HepG2 (cell line): ENCODE measurements at regions not wholly inside any gene's neighbourhood (a gene's known extent, or its start where the extent isn't known, plus 50 kb on each side); places are given as distances from the start of the nearest gene placed in this dataset.

ENCODE experiments used
- ATAC-seq: fragments of 200-7000 bp; cut with Tn5 transposase; 3 replicates; pipeline ENCODE4 v1.9.1; 2020; ENCODE audit warnings: mild to moderate bottlenecking, moderate library complexity
- BruUV-seq: library from RNA; stranded (reverse); fragments of 400-500 nt; replicated peaks from 2 replicates; lab custom pipeline; 2021; lab: Mats Ljungman, UMichigan
- CTCF ChIA-PET: fragments of 300-600 bp; formaldehyde crosslinking; extraction: SDS; loops from one replicate; lab custom pipeline; 2021; ENCODE audit warnings: low total read pairs, inconsistent platforms, low intra/inter-chr PET ratio; lab: Yijun Ruan, JAX
- POLR2A ChIA-PET: fragments of 350-600 bp; sonication (Branson Sonifier 250); formaldehyde crosslinking; loops from one replicate; lab custom pipeline; 2020; ENCODE audit warnings: antibody characterized with exemption, inconsistent platforms; lab: Yijun Ruan, JAX
- DNase-seq: peaks from one replicate; pipeline ENCODE4 v3.0.0-alpha.2; 2015; ENCODE audit warnings: low spot score
- FAIRE-seq: peaks from 3 replicates; lab custom pipeline; 2011; peaks lifted over from hg19 to GRCh38; lab: Jason Lieb, UNC
- H2AFZ ChIP-seq: one replicate; pipeline ENCODE4 v1.6.1; 2011; ENCODE audit warnings: low read length, inconsistent platforms
- H3K27ac ChIP-seq: fragments of 300-600 bp; 3 replicates; pipeline ENCODE4 v1.8.0; 2011; ENCODE audit warnings: mixed run types, mild to moderate bottlenecking, mixed read lengths, low read length, inconsistent platforms; ENCODE audit not compliant: insufficient read depth; ENCODE audit errors: extremely low read length
- H3K27me3 ChIP-seq, 2 experiments: fragments of 200-600 bp in 1 of 2; 2 replicates in 1 of 2; 3 replicates in 1 of 2; pipeline versions ENCODE4 v1.6.0 to v1.8.0; 2011; ENCODE audit warnings: low read length in 2 of 2, mild to moderate bottlenecking in 2 of 2, moderate library complexity in 2 of 2, inconsistent platforms in 1 of 2; ENCODE audit not compliant: insufficient read depth in 2 of 2, control insufficient read depth in 1 of 2
- H3K36me3 ChIP-seq, 2 experiments: fragments of 200-600 bp in 1 of 2; replicated peaks in 1 of 2; 2 replicates in 1 of 2; 3 replicates in 1 of 2; pipeline versions ENCODE4 v1.5.1 to v1.8.0; 2011; ENCODE audit warnings: low read length in 2 of 2, inconsistent platforms in 1 of 2; ENCODE audit not compliant: insufficient read depth in 2 of 2, control insufficient read depth in 1 of 2
- H3K4me1 ChIP-seq: 2 replicates; pipeline ENCODE4 v1.5.1; 2012; ENCODE audit warnings: low read length, inconsistent platforms; ENCODE audit not compliant: insufficient read depth
- H3K4me2 ChIP-seq: 2 replicates; pipeline ENCODE4 v1.6.0; 2011; ENCODE audit warnings: low read depth, low read length, inconsistent platforms
- H3K4me3 ChIP-seq, 3 experiments: fragments of 200-600 bp in 1 of 3; sonication (generic), shearing (Covaris generic) in 1 of 3; replicated peaks in 1 of 3; 2 replicates each; pipeline ENCODE4 v1.5.1; 2011 to 2016; ENCODE audit warnings: low read length in 3 of 3, inconsistent platforms in 2 of 3, low read depth in 2 of 3, mild to moderate bottlenecking in 2 of 3, control low read depth in 1 of 3, mixed read lengths in 1 of 3; ENCODE audit not compliant: insufficient read depth in 1 of 3
- H3K79me2 ChIP-seq: one replicate; pipeline ENCODE4 v1.6.1; 2011; ENCODE audit warnings: low read length, inconsistent platforms; ENCODE audit not compliant: insufficient read depth
- H3K9ac ChIP-seq: 2 replicates; pipeline ENCODE4 v1.6.0; 2011; ENCODE audit warnings: mild to moderate bottlenecking, low read depth, low read length, inconsistent platforms; ENCODE audit not compliant: insufficient read depth
- H3K9me3 ChIP-seq: 2 replicates; pipeline ENCODE4 v1.5.1; 2012; ENCODE audit warnings: mild to moderate bottlenecking, low read length
- H4K20me1 ChIP-seq: 2 replicates; pipeline ENCODE4 v1.6.0; 2011; ENCODE audit warnings: inconsistent platforms, mild to moderate bottlenecking, low read length, moderate library complexity; ENCODE audit not compliant: insufficient read depth
- MLLT10 ChIP-seq: sonication (generic); formaldehyde crosslinking; IDR thresholded peaks from 2 replicates; pipeline ENCODE4 v1.4.0; 2020; ENCODE audit warnings: missing genetic modification reagents
- MXI1 ChIP-seq: IDR thresholded peaks from 3 replicates; pipeline ENCODE4 v1.6.1; 2012; ENCODE audit warnings: low read depth, low read length, inconsistent platforms, borderline replicate concordance
- TCF12 ChIP-seq, 2 experiments: fragments of 450-650 bp in 1 of 2; sonication (generic) in 1 of 2; formaldehyde crosslinking in 1 of 2; IDR thresholded peaks; 2 replicates each; pipeline versions ENCODE4 v1.6.1 to v1.8.0; 2017 to 2022; ENCODE audit warnings: antibody characterized with exemption in 1 of 2, mild to moderate bottlenecking in 1 of 2, missing genetic modification reagents in 1 of 2, moderate library complexity in 1 of 2
- ZMAT3 ChIP-seq: sonication (generic); formaldehyde crosslinking; conservative IDR thresholded peaks from 2 replicates; pipeline ENCODE4 v1.7.0; 2021; ENCODE audit warnings: missing genetic modification reagents
- ZNF460 ChIP-seq: sonication (generic); formaldehyde crosslinking; IDR thresholded peaks from 2 replicates; pipeline ENCODE4 v1.5.1; 2020; ENCODE audit warnings: missing genetic modification reagents, mild to moderate bottlenecking, borderline replicate concordance
- ZSCAN31 ChIP-seq: sonication (generic); formaldehyde crosslinking; IDR thresholded peaks from 2 replicates; pipeline ENCODE4 v1.5.0; 2020; ENCODE audit warnings: low read depth, mild to moderate bottlenecking, missing genetic modification reagents
- WGBS: methylation state at CpG from one replicate; pipeline ENCODE4 v1.1.6; 2017; ENCODE audit warnings: low lambda C conversion rate; 5-methylcytosine and 5-hydroxymethylcytosine counted together
- in situ Hi-C: cut with HindIII; loops from 2 replicates; pipeline ENCODE4 v1.10.0; 2017; ENCODE audit warnings: low pct_unique_long_range_greater_than_20kb; ENCODE audit not compliant: extremely low pct_ligation_motif_present
- intact Hi-C: fragments of 100-400 bp; cut with micrococcal nuclease; formaldehyde crosslinking; loops from one replicate; pipeline ENCODE4 v1.10.0; 2022; ENCODE audit not compliant: unreplicated experiment
- TF ChIP-seq, protein P1 (sequence below): sonication (generic); formaldehyde crosslinking; IDR thresholded peaks from 2 replicates; pipeline ENCODE4 v1.8.0; 2022; ENCODE audit warnings: missing genetic modification reagents, low read depth, mild to moderate bottlenecking, borderline replicate concordance
- TF ChIP-seq, protein P2 (sequence below): sonication (generic); formaldehyde crosslinking; IDR thresholded peaks from 2 replicates; pipeline ENCODE4 v1.5.0; 2020; ENCODE audit warnings: mild to moderate bottlenecking, missing genetic modification reagents

DNA sequence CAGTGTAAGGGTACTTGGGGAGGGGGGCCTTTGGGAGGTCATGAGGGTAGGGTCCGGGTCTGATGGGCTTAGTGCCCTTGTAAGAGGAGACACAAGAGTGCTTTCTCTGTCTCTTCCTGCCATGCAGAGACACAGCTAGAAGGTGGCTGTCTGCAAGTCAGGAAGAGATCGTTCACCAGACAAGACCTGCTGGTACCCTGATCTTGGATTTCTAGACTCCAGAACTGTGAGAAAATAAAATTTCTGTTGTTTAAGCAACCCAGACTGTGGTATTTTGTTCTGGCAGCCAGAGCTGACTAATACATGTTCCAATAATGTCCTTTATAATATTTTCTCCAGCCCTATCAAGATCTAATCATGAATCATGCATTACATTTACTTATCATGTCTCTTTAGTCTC, 130.0 kb upstream of the VEPH1 start:
- Histone ChIP-seq H3K4me2 (no peak overlapping the region), H3K9ac (no peak overlapping the region), H3K36me3 (no peaks in the 10 kb centered on the region), H2AFZ (no peak overlapping the region), H4K20me1 (no peaks in the 10 kb centered on the region), H3K4me1 (no peaks in the 10 kb centered on the region), H3K27me3 (no peaks in the 10 kb centered on the region), H3K4me3 (no peak overlapping the region), H3K9me3 (0 out of 2 replicates have a peak, but pooled peaks cover 5% of the 10 kb centered on the region), H3K79me2 (no peaks in the 10 kb centered on the region), H3K27ac (no peak overlapping the region)
- ChIA-PET POLR2A (no interaction called here), CTCF (no interaction called here)
- FAIRE-seq (no peak), DNase-seq (no peak), ATAC-seq (no peak)
- in situ Hi-C loops = no loop called here
- BruUV-seq = no TSS peak
- intact Hi-C loops = no loop called here
- WGBS = 0% methylated on average over 2 of the region's 2 CpGs
- TF ChIP-seq MLLT10 (CRISPR knock-in tag) (no peak), TCF12 (IDR thresholded peaks at IDR 0.05) (no peak), TCF12 (CRISPR knock-in tag; IDR thresholded peaks at IDR 0.05) (no peak), MXI1 (no peak), ZMAT3 (CRISPR knock-in tag) (no peak), ZNF460 (CRISPR knock-in tag) (no peak), ZSCAN31 (no peak)
- TF ChIP-seq, protein P1, sequence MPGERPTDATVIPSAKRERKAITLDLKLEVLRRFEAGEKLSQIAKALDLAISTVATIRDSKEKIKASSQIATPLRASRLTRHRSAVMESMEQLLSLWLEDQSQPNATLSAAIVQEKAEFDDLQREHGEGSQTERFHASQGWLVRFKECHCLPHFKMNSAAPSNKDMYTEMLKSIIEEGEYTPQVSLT = no peak
- TF ChIP-seq, protein P2, sequence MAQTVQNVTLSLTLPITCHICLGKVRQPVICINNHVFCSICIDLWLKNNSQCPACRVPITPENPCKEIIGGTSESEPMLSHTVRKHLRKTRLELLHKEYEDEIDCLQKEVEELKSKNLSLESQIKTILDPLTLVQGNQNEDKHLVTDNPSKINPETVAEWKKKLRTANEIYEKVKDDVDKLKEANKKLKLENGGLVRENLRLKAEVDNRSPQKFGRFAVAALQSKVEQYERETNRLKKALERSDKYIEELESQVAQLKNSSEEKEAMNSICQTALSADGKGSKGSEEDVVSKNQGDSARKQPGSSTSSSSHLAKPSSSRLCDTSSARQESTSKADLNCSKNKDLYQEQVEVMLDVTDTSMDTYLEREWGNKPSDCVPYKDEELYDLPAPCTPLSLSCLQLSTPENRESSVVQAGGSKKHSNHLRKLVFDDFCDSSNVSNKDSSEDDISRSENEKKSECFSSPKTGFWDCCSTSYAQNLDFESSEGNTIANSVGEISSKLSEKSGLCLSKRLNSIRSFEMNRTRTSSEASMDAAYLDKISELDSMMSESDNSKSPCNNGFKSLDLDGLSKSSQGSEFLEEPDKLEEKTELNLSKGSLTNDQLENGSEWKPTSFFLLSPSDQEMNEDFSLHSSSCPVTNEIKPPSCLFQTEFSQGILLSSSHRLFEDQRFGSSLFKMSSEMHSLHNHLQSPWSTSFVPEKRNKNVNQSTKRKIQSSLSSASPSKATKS (CRISPR knock-in tag) = no peak
